Mesendoderm (in vitro differentiated cells): ENCODE measurements at regions not wholly inside any gene's neighbourhood (a gene's known extent, or its start where the extent isn't known, plus 50 kb on each side); places are given as distances from the start of the nearest gene placed in this dataset.
"Not testable (repeated sequence)": the region's sequence is repeated elsewhere in the genome, so short reads cannot be mapped to it uniquely, and the experiment has no call there.

Experiments
- DNase-seq: peaks from one replicate; pipeline ENCODE4 v3.0.0; 2013
- H2AK5ac ChIP-seq: 2 replicates; pipeline ENCODE4 v1.6.1; 2013; ENCODE audit warnings: low read length, inconsistent platforms
- H2BK120ac ChIP-seq: 2 replicates; pipeline ENCODE4 v1.6.1; 2013; ENCODE audit warnings: low read depth, mild to moderate bottlenecking, low read length, moderate library complexity, mixed read lengths
- H2BK15ac ChIP-seq: replicated peaks from 2 replicates; pipeline ENCODE4 v1.6.1; 2013; ENCODE audit warnings: low read depth, mild to moderate bottlenecking, moderate library complexity
- H2BK5ac ChIP-seq: 2 replicates; pipeline ENCODE4 v1.6.1; 2013; ENCODE audit warnings: low read length, inconsistent platforms
- H3K18ac ChIP-seq: 2 replicates; pipeline ENCODE4 v1.6.1; 2013; ENCODE audit warnings: mild to moderate bottlenecking, low read length, mixed read lengths
- H3K23ac ChIP-seq: one replicate; pipeline ENCODE4 v1.6.1; 2013; ENCODE audit warnings: low read length
- H3K27ac ChIP-seq: 2 replicates; pipeline ENCODE4 v1.5.1; 2013; ENCODE audit warnings: low read depth, mild to moderate bottlenecking, inconsistent platforms, low read length, moderate library complexity
- H3K27me3 ChIP-seq: 2 replicates; pipeline ENCODE4 v1.6.1; 2013; ENCODE audit warnings: low read length, control low read depth, mild to moderate bottlenecking, inconsistent platforms; ENCODE audit not compliant: insufficient read depth, poor library complexity
- H3K36me3 ChIP-seq: 2 replicates; pipeline ENCODE4 v1.6.1; 2013; ENCODE audit warnings: low read length, inconsistent platforms; ENCODE audit not compliant: control insufficient read depth, insufficient read depth
- H3K4ac ChIP-seq: one replicate; pipeline ENCODE4 v1.6.1; 2013; ENCODE audit warnings: low read depth, mild to moderate bottlenecking, low read length, moderate library complexity
- H3K4me1 ChIP-seq: 2 replicates; pipeline ENCODE4 v1.6.1; 2013; ENCODE audit warnings: low read depth, low read length, inconsistent platforms; ENCODE audit not compliant: control insufficient read depth
- H3K4me2 ChIP-seq: 2 replicates; pipeline ENCODE4 v1.6.1; 2013; ENCODE audit warnings: low read length
- H3K4me3 ChIP-seq: 2 replicates; pipeline ENCODE4 v1.5.1; 2013; ENCODE audit warnings: mild to moderate bottlenecking, low read length
- H3K56ac ChIP-seq: one replicate; pipeline ENCODE4 v1.6.1; 2013; ENCODE audit warnings: low read length
- H3K79me1 ChIP-seq: 2 replicates; pipeline ENCODE4 v1.6.1; 2013; ENCODE audit warnings: low read length, inconsistent platforms
- H3K79me2 ChIP-seq: 2 replicates; pipeline ENCODE4 v1.6.1; 2013; ENCODE audit warnings: mild to moderate bottlenecking, low read length; ENCODE audit not compliant: control insufficient read depth, insufficient read depth
- H3K9ac ChIP-seq: 2 replicates; pipeline ENCODE4 v1.6.1; 2013; ENCODE audit warnings: low read length, inconsistent platforms
- H4K5ac ChIP-seq: one replicate; pipeline ENCODE4 v1.6.1; 2013; ENCODE audit warnings: low read length
- H4K8ac ChIP-seq: one replicate; pipeline ENCODE4 v1.6.1; 2013; ENCODE audit warnings: low read depth, mild to moderate bottlenecking, control low read depth, low read length, moderate library complexity
- WGBS: extraction: QIAGEN DNeasy Blood & Tissue Kit; methylation state at CpG from one replicate; pipeline ENCODE4 v1.1.7; 2013; ENCODE audit warnings: low lambda C conversion rate, missing lambda C conversion rate; ENCODE audit not compliant: insufficient coverage; ENCODE audit errors: extremely low coverage; 5-methylcytosine and 5-hydroxymethylcytosine counted together

GRCh38 chr1:177640687-177641086 lies 329.2 kb downstream of the SEC16B start:
- Histone ChIP-seq H3K4ac (no peak overlapping the region), H2BK15ac (no peak overlapping the region), H3K27me3 (no peaks in the 10 kb centered on the region), H3K9ac (no peak overlapping the region), H3K4me1 (no peaks in the 10 kb centered on the region), H2BK120ac (no peak overlapping the region), H3K23ac (no peak overlapping the region), H3K79me1 (no peaks in the 10 kb centered on the region), H3K4me2 (no peak overlapping the region), H3K56ac (no peak overlapping the region), H3K79me2 (no peaks in the 10 kb centered on the region), H3K36me3 (no peaks in the 10 kb centered on the region), H2AK5ac (no peak overlapping the region), H3K27ac (no peak overlapping the region), H2BK5ac (no peak overlapping the region), H3K4me3 (no peak overlapping the region), H4K8ac (no peak overlapping the region), H3K18ac (no peak overlapping the region), H4K5ac (no peak overlapping the region)
- DNase-seq, result no peak

DNA sequence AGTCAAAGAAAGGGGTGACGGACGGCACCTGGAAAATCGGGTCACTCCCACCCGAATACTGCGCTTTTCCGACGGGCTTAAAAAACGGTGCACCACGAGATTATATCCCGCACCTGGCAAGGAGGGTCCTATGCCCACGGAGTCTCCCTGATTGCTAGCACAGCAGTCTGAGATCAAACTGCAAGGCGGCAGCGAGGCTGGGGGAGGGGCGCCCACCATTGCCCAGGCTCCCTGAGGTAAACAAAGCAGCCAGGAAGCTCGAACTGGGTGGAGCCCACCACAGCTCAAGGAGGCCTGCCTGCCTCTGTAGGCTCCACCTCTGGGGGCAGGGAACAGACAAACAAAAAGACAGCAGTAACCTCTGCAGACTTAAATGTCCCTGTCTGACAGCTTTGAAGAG lies 335.7 kb downstream of the SEC16B start:
- not testable (repeated sequence) for H2BK120ac ChIP-seq, H3K27ac ChIP-seq, H3K79me2 ChIP-seq, H3K36me3 ChIP-seq, H2BK15ac ChIP-seq, H3K18ac ChIP-seq, DNase-seq, H3K4me2 ChIP-seq, H3K27me3 ChIP-seq, H4K5ac ChIP-seq, H3K56ac ChIP-seq, H2AK5ac ChIP-seq, H3K9ac ChIP-seq, H4K8ac ChIP-seq, H3K4ac ChIP-seq, H3K23ac ChIP-seq, H2BK5ac ChIP-seq, H3K79me1 ChIP-seq, H3K4me1 ChIP-seq, H3K4me3 ChIP-seq
- WGBS, result no CpG with 5 or more reads among the region's 15 CpGs

DNA sequence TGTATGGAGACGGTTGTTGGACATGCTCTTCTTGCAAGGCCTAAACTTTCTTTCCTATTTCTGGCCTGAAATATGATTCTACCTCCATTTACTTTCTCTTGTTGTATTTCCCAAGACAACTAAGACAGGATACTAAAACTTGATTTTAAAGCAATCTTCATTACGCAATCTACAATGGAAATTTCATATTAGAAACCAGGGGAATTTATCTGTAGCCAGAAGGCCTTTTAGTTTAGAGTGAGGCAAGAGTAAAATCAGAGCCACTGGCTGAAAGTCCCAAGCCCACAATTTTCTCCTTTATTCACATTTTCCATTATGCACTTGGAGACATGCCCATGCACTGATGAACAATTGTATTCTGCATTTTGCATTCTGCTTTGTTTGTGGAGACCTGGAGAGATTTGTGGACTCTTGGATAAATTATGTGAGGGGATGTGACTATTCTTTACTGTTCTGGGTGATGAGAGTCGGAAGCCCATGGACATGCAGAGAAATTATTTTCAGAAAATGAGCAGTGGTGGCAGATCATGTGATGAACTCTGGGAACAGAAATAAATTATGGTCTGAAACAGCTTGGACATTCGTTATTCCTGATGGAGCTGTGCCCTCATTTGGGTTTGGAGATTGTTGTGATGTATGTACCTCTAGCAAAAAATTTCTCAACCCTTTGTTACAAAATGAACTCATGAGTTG lies 336.8 kb downstream of the SEC16B start:
- Histone ChIP-seq H2BK15ac (no peak overlapping the region), H3K23ac (no peak overlapping the region), H2BK120ac (no peak overlapping the region), H3K18ac (no peak overlapping the region), H3K4me1 (no peaks in the 10 kb centered on the region), H3K4me3 (no peak overlapping the region), H2BK5ac (no peak overlapping the region), H2AK5ac (no peak overlapping the region), H3K9ac (no peak overlapping the region), H3K4ac (no peak overlapping the region), H3K79me2 (no peaks in the 10 kb centered on the region), H3K27ac (no peak overlapping the region), H3K36me3 (no peaks in the 10 kb centered on the region), H4K5ac (no peak overlapping the region), H3K79me1 (no peaks in the 10 kb centered on the region), H3K56ac (no peak overlapping the region), H4K8ac (no peak overlapping the region), H3K27me3 (no peaks in the 10 kb centered on the region), H3K4me2 (no peak overlapping the region)
- no peak for DNase-seq
- no CpG with 5 or more reads among the region's 4 CpGs for WGBS

GRCh38 chr1:177631770-177632169 lies 338.1 kb downstream of the SEC16B start:
- WGBS, result no CpG with 5 or more reads among the region's 2 CpGs
- Histone ChIP-seq H2BK5ac (no peak overlapping the region), H4K5ac (no peak overlapping the region), H3K79me1 (no peaks in the 10 kb centered on the region), H3K9ac (no peak overlapping the region), H3K56ac (no peak overlapping the region), H3K23ac (no peak overlapping the region), H3K4ac (no peak overlapping the region), H3K4me3 (no peak overlapping the region), H3K4me2 (no peak overlapping the region), H2BK120ac (no peak overlapping the region), H4K8ac (no peak overlapping the region), H3K27me3 (no peaks in the 10 kb centered on the region), H3K27ac (no peak overlapping the region), H3K4me1 (no peaks in the 10 kb centered on the region), H2AK5ac (no peak overlapping the region), H2BK15ac (no peak overlapping the region), H3K36me3 (no peaks in the 10 kb centered on the region), H3K18ac (no peak overlapping the region), H3K79me2 (no peaks in the 10 kb centered on the region)
- no peak for DNase-seq

DNA sequence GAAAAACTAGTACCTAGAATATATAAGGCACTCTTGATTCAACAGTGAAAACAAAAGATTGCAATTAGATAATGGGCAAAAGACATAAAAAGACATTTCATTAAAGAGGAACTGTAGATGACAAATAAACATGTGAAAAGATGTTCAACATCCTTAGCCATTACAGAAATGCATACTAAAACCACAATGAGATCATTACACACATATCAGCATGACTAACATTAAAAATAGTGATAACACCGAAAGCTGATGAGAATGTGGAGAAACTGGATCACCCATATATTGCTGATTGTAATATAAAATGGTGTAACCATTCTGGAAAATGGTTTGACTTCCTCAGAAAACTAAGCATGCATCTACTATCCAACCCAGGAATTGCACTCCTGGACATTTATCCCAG lies 340.3 kb downstream of the SEC16B start:
- Histone ChIP-seq H3K4me1 (no peaks in the 10 kb centered on the region), H3K79me1 (no peaks in the 10 kb centered on the region), H3K23ac (no peak overlapping the region), H2BK15ac (no peak overlapping the region), H3K36me3 (no peaks in the 10 kb centered on the region), H3K9ac (no peak overlapping the region), H2AK5ac (no peak overlapping the region), H3K79me2 (no peaks in the 10 kb centered on the region), H4K8ac (no peak overlapping the region), H2BK120ac (no peak overlapping the region), H3K18ac (no peak overlapping the region), H3K4me2 (no peak overlapping the region), H3K27me3 (no peaks in the 10 kb centered on the region), H3K4me3 (no peak overlapping the region), H4K5ac (no peak overlapping the region), H3K27ac (no peak overlapping the region), H3K4ac (no peak overlapping the region), H3K56ac (no peak overlapping the region), H2BK5ac (no peak overlapping the region)
- WGBS, result no CpG with 5 or more reads among the region's 1 CpG
- DNase-seq, result no peak
